H1 (cell line): ENCODE measurements at regions not wholly inside any gene's neighbourhood (a gene's known extent, or its start where the extent isn't known, plus 50 kb on each side); places are given as distances from the start of the nearest gene placed in this dataset.

Source experiments
- CHD7 ChIP-seq: fragments of 300-600 bp; sonication (generic); IDR thresholded peaks from 2 replicates; pipeline ENCODE4 v1.7.1; 2012; ENCODE audit warnings: low read length, moderate library complexity, mild to moderate bottlenecking, inconsistent platforms; ENCODE audit not compliant: insufficient replicate concordance
- HDAC2 ChIP-seq, 2 experiments: fragments of 300-600 bp in 1 of 2; sonication (generic) in 1 of 2; IDR thresholded peaks; 2 replicates each; pipeline ENCODE4 v1.6.1; 2011 to 2012; ENCODE audit warnings: low read depth in 2 of 2, low read length in 2 of 2, mild to moderate bottlenecking in 2 of 2, moderate library complexity in 2 of 2, borderline replicate concordance in 1 of 2, inconsistent platforms in 1 of 2
- JUND ChIP-seq: IDR thresholded peaks from 2 replicates; pipeline ENCODE4 v1.6.1; 2011; ENCODE audit warnings: mild to moderate bottlenecking, improper control_type of control experiment, low read length
- RNF2 ChIP-seq: fragments of 200-900, 300-1000 bp; sonication (generic); IDR thresholded peaks from 2 replicates; pipeline ENCODE4 v1.7.1; 2016; ENCODE audit warnings: borderline replicate concordance, low read depth, mild to moderate bottlenecking, antibody characterized with exemption, low read length; ENCODE audit not compliant: poor library complexity, severe bottlenecking; ENCODE audit errors: missing control alignments
- SP1 ChIP-seq: IDR thresholded peaks from 2 replicates; pipeline ENCODE4 v1.6.1; 2011; ENCODE audit warnings: low read depth, low read length
- TAF1 ChIP-seq: IDR thresholded peaks from 2 replicates; pipeline ENCODE4 v1.6.1; 2011; ENCODE audit warnings: mild to moderate bottlenecking, low read depth, low read length

GRCh38 chr2:16729335-16729734 lies 63.7 kb upstream of the CYRIA start (continued):
- TF ChIP-seq CHD7 (no peak), TAF1 (no peak), JUND (no peak), HDAC2 (IDR thresholded peaks at IDR 0.05; ENCODE audit: borderline replicate concordance in 1 of 2, low read depth in 2 of 2, low read length in 2 of 2) (no peak), RNF2 (no peak), SP1 (no peak)
- TF ChIP-seq, all 59 proteins: peak for 0
